Transverse colon (tissue), 4 donors: ENCODE measurements at regions not wholly inside any gene's neighbourhood (a gene's known extent, or its start where the extent isn't known, plus 50 kb on each side); places are given as distances from the start of the nearest gene placed in this dataset.

ENCODE experiments used
- EP300 ChIP-seq: sonication (generic); formaldehyde crosslinking; IDR thresholded peaks from one replicate; pipeline ENCODE4 v1.6.1; 2017; ENCODE audit warnings: antibody characterized with exemption, low read depth
- POLR2A ChIP-seq: fragments of 450-650 bp; IDR thresholded peaks from one replicate; pipeline ENCODE4 v1.6.1; 2016; ENCODE audit warnings: antibody characterized with exemption, mild to moderate bottlenecking, moderate library complexity
- POLR2AphosphoS5 ChIP-seq, 3 donors: sonication (generic); formaldehyde crosslinking; IDR thresholded peaks; one replicate each; pipeline ENCODE4 v1.6.1; 2016; ENCODE audit warnings: antibody characterized with exemption in 3 of 3
- TF ChIP-seq, protein P1 (sequence below), 5 experiments: fragments of 200-600 bp in 3 of 5; fragments of 450-650 bp in 2 of 5; sonication (generic) in 3 of 5; IDR thresholded peaks; 1 replicate in 2 of 5; 2 replicates in 3 of 5; pipeline ENCODE4 v1.5.1; 2016 to 2017; ENCODE audit warnings: antibody characterized with exemption in 5 of 5, inconsistent platforms in 3 of 5, mild to moderate bottlenecking in 2 of 5, moderate library complexity in 1 of 5

DNA sequence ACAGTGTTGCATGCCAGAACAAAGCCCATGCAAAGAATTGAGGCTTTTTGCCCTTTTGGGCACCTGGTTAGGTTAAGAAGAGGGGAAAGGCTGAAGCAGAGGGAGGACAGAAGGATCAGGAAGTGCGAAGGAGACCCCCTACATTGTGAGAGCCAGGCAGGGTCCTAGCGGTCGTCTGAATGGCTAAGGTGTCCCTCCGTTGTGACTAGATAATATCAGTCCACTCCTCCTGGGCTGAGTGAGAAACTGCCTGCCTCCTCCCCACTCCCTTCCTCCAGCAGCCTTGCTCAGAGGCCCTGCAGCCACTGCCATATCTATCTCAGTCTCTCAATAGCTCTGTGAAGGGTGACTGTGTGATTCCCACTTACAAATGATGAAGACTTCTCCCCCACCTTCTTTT is 75.1 kb downstream of the WSB1 start:
- TF ChIP-seq, protein P1, sequence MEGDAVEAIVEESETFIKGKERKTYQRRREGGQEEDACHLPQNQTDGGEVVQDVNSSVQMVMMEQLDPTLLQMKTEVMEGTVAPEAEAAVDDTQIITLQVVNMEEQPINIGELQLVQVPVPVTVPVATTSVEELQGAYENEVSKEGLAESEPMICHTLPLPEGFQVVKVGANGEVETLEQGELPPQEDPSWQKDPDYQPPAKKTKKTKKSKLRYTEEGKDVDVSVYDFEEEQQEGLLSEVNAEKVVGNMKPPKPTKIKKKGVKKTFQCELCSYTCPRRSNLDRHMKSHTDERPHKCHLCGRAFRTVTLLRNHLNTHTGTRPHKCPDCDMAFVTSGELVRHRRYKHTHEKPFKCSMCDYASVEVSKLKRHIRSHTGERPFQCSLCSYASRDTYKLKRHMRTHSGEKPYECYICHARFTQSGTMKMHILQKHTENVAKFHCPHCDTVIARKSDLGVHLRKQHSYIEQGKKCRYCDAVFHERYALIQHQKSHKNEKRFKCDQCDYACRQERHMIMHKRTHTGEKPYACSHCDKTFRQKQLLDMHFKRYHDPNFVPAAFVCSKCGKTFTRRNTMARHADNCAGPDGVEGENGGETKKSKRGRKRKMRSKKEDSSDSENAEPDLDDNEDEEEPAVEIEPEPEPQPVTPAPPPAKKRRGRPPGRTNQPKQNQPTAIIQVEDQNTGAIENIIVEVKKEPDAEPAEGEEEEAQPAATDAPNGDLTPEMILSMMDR (IDR thresholded peaks at IDR 0.05): no peak
- TF ChIP-seq POLR2AphosphoS5 (IDR thresholded peaks at IDR 0.05): no peak
- no peak for TF ChIP-seq EP300
- no peak for TF ChIP-seq POLR2A
